ENCODE measurements at regions not wholly inside any gene's neighbourhood (a gene's known extent, or its start where the extent isn't known, plus 50 kb on each side); places are given as distances from the start of the nearest gene placed in this dataset.

DNA sequence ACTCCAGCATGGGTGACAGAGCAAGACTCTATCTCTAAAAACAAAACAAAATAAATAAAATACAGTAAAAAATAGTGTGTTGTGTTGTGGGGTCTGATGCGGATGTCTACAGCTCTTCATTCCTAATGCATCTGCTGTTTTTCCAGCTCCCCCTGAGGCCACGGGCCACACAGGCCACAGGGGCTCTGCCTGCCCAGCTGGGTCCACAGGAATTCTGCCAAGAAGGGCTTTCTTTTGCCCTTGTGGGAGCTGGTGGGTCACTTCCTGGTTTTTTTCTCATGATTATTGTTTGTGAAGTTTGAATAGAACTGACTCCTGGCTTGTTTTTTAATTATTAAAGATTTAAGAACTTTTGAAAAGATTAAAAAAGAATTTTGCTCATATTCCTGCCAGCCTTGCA, 67.4 kb upstream of the CLDN5 start:
- DNase-seq (no peak), ATAC-seq (no peak)
- Histone ChIP-seq H3K36me3 (no peaks in the 10 kb centered on the region), H3K4me3 (no peak overlapping the region), H3K27ac (no peak overlapping the region), H3K9me3 (no peaks in the 10 kb centered on the region), H3K27me3 (no peaks in the 10 kb centered on the region), H3K4me1 (peaks cover 3% of the 10 kb centered on the region)
- intact Hi-C loops (cut with DNase I): no loop called here
- TF ChIP-seq, protein P1, sequence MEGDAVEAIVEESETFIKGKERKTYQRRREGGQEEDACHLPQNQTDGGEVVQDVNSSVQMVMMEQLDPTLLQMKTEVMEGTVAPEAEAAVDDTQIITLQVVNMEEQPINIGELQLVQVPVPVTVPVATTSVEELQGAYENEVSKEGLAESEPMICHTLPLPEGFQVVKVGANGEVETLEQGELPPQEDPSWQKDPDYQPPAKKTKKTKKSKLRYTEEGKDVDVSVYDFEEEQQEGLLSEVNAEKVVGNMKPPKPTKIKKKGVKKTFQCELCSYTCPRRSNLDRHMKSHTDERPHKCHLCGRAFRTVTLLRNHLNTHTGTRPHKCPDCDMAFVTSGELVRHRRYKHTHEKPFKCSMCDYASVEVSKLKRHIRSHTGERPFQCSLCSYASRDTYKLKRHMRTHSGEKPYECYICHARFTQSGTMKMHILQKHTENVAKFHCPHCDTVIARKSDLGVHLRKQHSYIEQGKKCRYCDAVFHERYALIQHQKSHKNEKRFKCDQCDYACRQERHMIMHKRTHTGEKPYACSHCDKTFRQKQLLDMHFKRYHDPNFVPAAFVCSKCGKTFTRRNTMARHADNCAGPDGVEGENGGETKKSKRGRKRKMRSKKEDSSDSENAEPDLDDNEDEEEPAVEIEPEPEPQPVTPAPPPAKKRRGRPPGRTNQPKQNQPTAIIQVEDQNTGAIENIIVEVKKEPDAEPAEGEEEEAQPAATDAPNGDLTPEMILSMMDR (IDR thresholded peaks at IDR 0.05): no peak

DNA sequence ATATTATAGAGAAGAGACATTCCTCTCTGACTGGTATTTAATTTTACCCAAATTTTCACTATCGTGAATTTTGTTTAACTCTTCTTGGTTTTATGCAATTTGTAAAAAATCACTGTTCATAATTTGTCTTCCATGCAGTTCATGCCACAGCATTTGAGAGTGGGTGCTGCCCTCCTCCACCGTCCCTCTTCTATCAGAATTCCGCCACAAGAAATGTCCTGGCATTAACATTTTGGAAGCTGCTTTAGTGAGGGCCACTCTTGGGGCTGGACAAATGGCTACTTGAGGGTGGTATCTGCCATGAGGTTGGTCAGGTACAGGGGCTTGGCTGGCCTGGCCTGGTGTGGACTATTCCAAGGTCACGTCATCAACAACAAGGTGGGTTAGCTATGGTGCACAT, 68.3 kb upstream of the CLDN5 start:
- Histone ChIP-seq H3K27ac (no peak overlapping the region), H3K27me3 (no peaks in the 10 kb centered on the region), H3K9me3 (no peaks in the 10 kb centered on the region), H3K4me3 (no peak overlapping the region), H3K36me3 (no peaks in the 10 kb centered on the region), H3K4me1 (peaks cover 7% of the 10 kb centered on the region)
- TF ChIP-seq, protein P1 (IDR thresholded peaks at IDR 0.05): no peak
- no peak for ATAC-seq
- DNase-seq: no peak
- intact Hi-C loops (cut with DNase I): no loop called here

DNA sequence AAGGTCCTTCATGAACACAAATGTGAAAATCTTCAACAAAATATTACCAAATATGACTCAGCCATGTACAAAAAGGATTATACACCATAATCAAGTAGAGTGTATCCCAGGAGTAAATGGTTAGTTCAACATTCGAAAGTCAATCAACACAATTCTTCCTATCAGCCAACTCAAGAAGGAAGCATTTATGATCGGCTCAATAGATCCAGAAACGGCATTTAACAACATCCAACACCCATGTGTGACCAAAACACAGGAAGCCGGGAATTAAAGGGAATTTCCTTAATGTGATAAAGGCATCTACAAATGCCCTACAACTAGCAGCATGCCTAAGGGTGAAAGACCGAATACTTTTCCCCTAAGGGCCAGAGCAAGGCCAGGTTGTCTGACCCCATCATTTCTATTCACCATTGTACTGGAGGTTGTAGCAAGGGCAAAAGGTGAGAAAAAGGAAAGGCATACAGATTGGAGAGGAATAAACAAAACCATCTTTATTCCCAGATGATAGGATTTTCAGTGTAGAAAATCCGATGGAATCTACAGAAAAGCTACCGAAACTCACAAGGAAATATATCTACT, 69.9 kb upstream of the CLDN5 start:
- Histone ChIP-seq H3K27ac (no peak overlapping the region), H3K4me1 (peaks cover 16% of the 10 kb centered on the region), H3K27me3 (no peaks in the 10 kb centered on the region), H3K9me3 (no peaks in the 10 kb centered on the region), H3K4me3 (no peak overlapping the region), H3K36me3 (no peaks in the 10 kb centered on the region)
- ATAC-seq: no peak
- no peak for DNase-seq
- TF ChIP-seq, protein P1 (IDR thresholded peaks at IDR 0.05): no peak
- intact Hi-C loops (cut with DNase I): no loop called here

DNA sequence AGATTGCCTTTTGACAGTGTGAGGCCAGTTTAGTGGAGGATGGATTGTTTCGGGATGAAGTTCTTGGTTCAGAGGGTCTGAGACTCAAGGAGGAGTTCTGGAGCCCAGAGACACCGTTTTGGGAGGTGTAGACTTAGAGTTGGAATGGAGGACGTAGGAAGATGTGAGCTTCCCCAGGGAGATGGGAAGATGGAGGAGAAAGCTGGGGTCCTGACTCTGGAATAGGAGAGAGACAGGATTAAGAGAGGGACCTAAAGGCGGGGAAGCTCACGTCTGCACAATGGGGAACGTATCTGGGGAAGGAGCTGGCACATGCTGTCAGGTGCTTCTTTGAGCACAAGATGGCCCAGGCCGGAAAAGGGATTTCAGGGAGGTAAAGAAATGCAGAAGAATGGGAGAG, 71.3 kb upstream of the CLDN5 start:
- no peak overlapping the region for H3K4me3 ChIP-seq
- no peaks in the 10 kb centered on the region for H3K9me3 ChIP-seq
- no peaks in the 10 kb centered on the region for H3K27me3 ChIP-seq
- no peaks in the 10 kb centered on the region for H3K36me3 ChIP-seq
- H3K4me1 ChIP-seq: peaks cover 16% of the 10 kb centered on the region
- intact Hi-C loops (cut with DNase I): no loop called here
- no peak overlapping the region for H3K27ac ChIP-seq
- DNase-seq (no peak), ATAC-seq (no peak)
- TF ChIP-seq, protein P1 (IDR thresholded peaks at IDR 0.05): no peak

DNA sequence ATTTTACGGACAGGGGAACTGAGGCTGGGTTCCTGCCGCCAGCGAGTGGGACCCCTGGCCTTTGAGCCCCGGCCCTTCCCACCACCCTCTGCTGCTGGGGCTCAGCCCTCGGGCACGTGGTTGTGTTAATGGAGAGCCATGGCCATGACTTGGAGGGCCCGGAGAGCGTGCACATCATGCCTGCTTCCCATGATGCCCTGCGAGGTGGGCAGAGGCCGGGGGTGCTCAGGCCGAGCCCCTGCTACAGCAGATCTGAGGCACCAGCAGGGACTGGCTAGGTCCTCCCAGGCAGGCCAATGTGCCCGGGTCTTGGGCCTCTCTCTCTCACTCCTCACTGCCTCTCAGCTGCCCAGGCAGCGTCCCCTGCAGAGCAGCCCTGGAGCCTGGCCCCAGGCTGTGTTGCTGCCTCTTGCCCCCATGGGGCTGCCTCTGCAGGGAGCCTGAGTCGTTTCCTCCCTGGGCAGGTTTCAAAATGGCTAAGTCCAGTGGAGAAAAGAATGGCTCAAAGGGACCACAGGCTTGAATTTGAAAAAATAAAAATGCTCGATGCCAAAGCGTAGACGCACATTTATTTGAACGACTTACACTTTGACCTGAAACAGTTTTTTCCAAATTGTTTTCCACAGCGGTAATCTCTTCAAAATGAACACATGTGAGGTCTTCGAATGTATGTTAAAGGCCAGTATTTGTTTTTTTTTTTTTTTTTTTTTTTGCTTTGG, 72.6 kb upstream of the CLDN5 start:
- DNase-seq: no peak
- Histone ChIP-seq H3K27me3 (no peaks in the 10 kb centered on the region), H3K4me1 (peaks cover 16% of the 10 kb centered on the region), H3K27ac (peak overlapping the region; percentile 24), H3K9me3 (no peaks in the 10 kb centered on the region), H3K4me3 (no peak overlapping the region), H3K36me3 (no peaks in the 10 kb centered on the region)
- ATAC-seq: no peak
- TF ChIP-seq, protein P1 (IDR thresholded peaks at IDR 0.05): no peak
- intact Hi-C loops (cut with DNase I): no loop called here
